Sigmoid colon (tissue), 4 donors: ENCODE measurements at regions not wholly inside any gene's neighbourhood (a gene's known extent, or its start where the extent isn't known, plus 50 kb on each side); places are given as distances from the start of the nearest gene placed in this dataset.

Source experiments
- CTCF ChIP-seq, 4 experiments: fragments of 450-650 bp in 3 of 4; fragments of 200-600 bp in 1 of 4; IDR thresholded peaks; one replicate each; pipeline ENCODE4 v1.5.1; 2016 to 2019; ENCODE audit warnings: antibody characterized with exemption in 4 of 4, mild to moderate bottlenecking in 3 of 4, moderate library complexity in 2 of 4
- EP300 ChIP-seq, 4 donors: sonication (generic); formaldehyde crosslinking; IDR thresholded peaks; one replicate each; pipeline ENCODE4 v1.6.1; 2017; ENCODE audit warnings: antibody characterized with exemption in 4 of 4
- POLR2A ChIP-seq, 2 donors: fragments of 450-650 bp; IDR thresholded peaks; one replicate each; pipeline ENCODE4 v1.6.1; 2016; ENCODE audit warnings: antibody characterized with exemption in 2 of 2, mild to moderate bottlenecking in 2 of 2, moderate library complexity in 2 of 2
- POLR2AphosphoS5 ChIP-seq, 4 donors: sonication (generic); formaldehyde crosslinking; IDR thresholded peaks; one replicate each; pipeline ENCODE4 v1.6.1; 2017; ENCODE audit warnings: antibody characterized with exemption in 4 of 4

GRCh38 chr10:17507538-17507937, 53.1 kb upstream of the ST8SIA6 start:
- TF ChIP-seq CTCF (IDR thresholded peaks at IDR 0.05): no peak
- no peak for TF ChIP-seq EP300 (IDR thresholded peaks at IDR 0.05)
- no peak for TF ChIP-seq POLR2A (IDR thresholded peaks at IDR 0.05)
- TF ChIP-seq POLR2AphosphoS5 (IDR thresholded peaks at IDR 0.05): no peak
